ENCODE measurements at regions not wholly inside any gene's neighbourhood (a gene's known extent, or its start where the extent isn't known, plus 50 kb on each side); places are given as distances from the start of the nearest gene placed in this dataset.

DNA sequence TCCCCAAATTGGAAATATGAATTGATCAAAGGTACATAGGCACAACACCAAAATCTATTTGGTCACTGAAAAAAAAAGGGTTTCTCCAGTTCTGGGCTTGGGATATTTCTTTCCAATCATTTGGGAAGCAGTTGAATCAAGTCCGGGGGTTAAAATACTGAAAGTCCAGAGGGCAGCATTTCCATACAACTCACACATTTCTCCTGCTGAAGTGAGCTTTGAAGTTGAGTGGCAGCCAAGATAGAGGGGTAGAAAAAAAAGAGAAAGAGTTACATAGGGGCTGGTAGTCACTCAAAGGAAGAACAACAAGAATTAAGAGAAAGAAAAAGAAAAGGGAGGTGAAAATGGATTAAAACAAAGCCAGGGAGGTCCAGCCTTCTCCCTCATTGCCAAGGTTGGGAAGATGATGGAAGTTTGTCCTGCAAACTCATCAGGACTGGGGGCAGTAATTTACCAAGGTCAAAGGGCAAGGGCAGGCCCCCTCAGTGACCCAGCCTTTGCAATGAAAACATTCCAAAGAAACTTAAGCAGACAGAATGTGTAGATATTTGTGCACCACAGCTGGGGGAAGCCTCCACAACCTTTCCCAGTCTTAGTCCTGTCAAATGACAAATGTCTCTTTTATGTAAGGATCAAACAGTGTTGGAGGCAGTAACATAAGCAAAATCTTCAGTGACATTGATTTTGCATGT is 525.3 kb upstream of the JARID2 start:
- Mint-ChIP-seq H3K27ac (ENCODE audit: unreplicated experiment) (no peak overlapping the region), H3K36me3 (ENCODE audit: unreplicated experiment) (no peaks in the 10 kb centered on the region), H3K4me3 (ENCODE audit: unreplicated experiment) (no peak overlapping the region)

DNA sequence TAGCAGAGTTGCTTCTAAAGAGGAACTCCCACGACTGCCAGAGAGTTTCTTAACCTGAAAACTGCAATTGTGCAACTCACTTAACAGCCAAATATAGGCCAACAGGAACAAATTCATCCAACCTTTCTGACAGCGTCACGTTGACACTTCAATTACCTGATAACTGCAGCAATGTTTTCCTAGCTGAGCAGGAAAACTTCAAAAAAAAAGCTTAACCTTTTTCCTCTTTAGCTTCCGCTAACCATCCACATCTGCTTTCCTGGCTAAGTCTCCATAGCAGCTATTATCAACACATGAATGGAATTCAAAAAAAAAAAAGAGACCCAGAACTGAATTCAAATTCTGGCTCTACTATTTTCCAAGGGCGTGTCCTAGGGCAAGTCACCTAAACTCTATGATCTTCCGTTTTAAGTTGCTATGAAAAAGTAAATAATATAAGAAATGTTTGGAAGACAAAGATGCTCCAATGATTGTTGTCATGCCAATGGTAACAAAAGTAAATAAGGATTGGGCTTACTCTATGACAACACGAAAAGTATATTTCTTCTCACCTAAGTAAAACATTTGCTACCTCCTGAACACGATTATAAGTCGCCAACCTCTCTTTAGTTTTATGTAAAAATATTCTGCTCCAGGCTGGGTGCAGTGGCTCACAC is 524.6 kb upstream of the JARID2 start:
- no peaks in the 10 kb centered on the region for H3K27me3 Mint-ChIP-seq (ENCODE audit: unreplicated experiment)
- no peaks in the 10 kb centered on the region for H3K36me3 Mint-ChIP-seq (ENCODE audit: unreplicated experiment)
- no peak overlapping the region for H3K4me3 Mint-ChIP-seq (ENCODE audit: unreplicated experiment)
- H3K4me1 Mint-ChIP-seq (ENCODE audit: unreplicated experiment): peaks cover 21% of the 10 kb centered on the region
- no peak for DNase-seq (ENCODE audit: extremely low spot score, unreplicated experiment)
- no peaks in the 10 kb centered on the region for H3K9me3 Mint-ChIP-seq (ENCODE audit: unreplicated experiment)
- H3K27ac Mint-ChIP-seq (ENCODE audit: unreplicated experiment): no peak overlapping the region
- TF ChIP-seq, protein P1, sequence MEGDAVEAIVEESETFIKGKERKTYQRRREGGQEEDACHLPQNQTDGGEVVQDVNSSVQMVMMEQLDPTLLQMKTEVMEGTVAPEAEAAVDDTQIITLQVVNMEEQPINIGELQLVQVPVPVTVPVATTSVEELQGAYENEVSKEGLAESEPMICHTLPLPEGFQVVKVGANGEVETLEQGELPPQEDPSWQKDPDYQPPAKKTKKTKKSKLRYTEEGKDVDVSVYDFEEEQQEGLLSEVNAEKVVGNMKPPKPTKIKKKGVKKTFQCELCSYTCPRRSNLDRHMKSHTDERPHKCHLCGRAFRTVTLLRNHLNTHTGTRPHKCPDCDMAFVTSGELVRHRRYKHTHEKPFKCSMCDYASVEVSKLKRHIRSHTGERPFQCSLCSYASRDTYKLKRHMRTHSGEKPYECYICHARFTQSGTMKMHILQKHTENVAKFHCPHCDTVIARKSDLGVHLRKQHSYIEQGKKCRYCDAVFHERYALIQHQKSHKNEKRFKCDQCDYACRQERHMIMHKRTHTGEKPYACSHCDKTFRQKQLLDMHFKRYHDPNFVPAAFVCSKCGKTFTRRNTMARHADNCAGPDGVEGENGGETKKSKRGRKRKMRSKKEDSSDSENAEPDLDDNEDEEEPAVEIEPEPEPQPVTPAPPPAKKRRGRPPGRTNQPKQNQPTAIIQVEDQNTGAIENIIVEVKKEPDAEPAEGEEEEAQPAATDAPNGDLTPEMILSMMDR (IDR thresholded peaks at IDR 0.05): no peak

More for the DNA sequence above, 525.3 kb upstream of the JARID2 start:
- H3K9me3 Mint-ChIP-seq (ENCODE audit: unreplicated experiment): no peaks in the 10 kb centered on the region
- TF ChIP-seq, protein P1 (IDR thresholded peaks at IDR 0.05): peak; percentile 11
- H3K27me3 Mint-ChIP-seq (ENCODE audit: unreplicated experiment): no peaks in the 10 kb centered on the region
- H3K4me1 Mint-ChIP-seq (ENCODE audit: unreplicated experiment): peaks cover 21% of the 10 kb centered on the region
- DNase-seq (ENCODE audit: extremely low spot score, unreplicated experiment): no peak

DNA sequence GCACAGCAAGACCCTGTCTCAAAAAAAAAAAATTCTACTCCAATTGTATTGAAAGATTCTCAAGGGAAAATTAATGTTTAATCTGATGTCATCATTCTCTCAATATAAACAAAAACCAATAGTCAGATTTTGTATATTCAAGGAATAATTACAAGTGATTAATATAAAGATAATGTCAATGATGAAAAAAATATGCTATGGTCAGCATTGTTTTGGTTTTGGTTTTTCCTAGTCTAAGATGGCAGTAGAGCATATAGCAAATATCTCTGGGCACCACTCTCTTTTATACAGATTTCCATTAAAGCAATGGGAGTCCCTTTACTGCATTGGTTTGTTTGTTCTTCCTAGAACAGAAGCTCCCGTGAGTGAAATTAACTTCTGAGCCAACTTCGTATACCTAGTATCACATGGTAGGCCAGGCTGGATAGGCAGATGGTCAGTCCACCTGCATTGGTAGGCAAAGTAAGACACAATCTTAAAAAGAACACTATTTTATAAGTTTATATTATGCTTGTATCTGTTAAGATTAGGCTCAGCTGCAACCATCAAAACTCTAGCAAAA is 523.8 kb upstream of the JARID2 start:
- no peaks in the 10 kb centered on the region for H3K27me3 Mint-ChIP-seq (ENCODE audit: unreplicated experiment)
- H3K36me3 Mint-ChIP-seq (ENCODE audit: unreplicated experiment): no peaks in the 10 kb centered on the region
- no peaks in the 10 kb centered on the region for H3K9me3 Mint-ChIP-seq (ENCODE audit: unreplicated experiment)
- H3K27ac Mint-ChIP-seq (ENCODE audit: unreplicated experiment): no peak overlapping the region
- DNase-seq (ENCODE audit: extremely low spot score, unreplicated experiment): no peak
- TF ChIP-seq, protein P1 (IDR thresholded peaks at IDR 0.05): no peak
- peaks cover 21% of the 10 kb centered on the region for H3K4me1 Mint-ChIP-seq (ENCODE audit: unreplicated experiment)
- H3K4me3 Mint-ChIP-seq (ENCODE audit: unreplicated experiment): no peak overlapping the region

DNA sequence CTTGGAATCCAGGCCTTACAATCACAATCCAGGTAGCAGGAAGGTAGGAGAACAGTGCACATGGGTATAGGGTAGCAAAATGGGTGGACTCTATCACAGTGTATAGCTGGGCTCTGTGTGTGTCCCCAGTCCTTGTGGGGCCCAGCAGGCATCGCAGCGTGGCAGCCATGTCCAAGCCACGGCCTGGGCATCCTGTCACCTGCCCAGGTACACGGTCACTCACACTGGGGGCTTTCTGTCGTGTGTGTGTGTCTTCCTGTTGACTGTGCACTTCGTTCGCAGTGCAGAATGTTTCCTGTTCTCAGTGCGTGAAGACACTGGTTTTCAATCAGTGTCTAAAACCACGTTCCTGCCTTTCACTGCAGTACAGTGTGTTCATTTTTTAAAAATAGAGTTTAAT is 523.2 kb upstream of the JARID2 start:
- TF ChIP-seq, protein P1 (IDR thresholded peaks at IDR 0.05): no peak
- H3K36me3 Mint-ChIP-seq (ENCODE audit: unreplicated experiment): no peaks in the 10 kb centered on the region
- DNase-seq (ENCODE audit: extremely low spot score, unreplicated experiment): no peak

DNA sequence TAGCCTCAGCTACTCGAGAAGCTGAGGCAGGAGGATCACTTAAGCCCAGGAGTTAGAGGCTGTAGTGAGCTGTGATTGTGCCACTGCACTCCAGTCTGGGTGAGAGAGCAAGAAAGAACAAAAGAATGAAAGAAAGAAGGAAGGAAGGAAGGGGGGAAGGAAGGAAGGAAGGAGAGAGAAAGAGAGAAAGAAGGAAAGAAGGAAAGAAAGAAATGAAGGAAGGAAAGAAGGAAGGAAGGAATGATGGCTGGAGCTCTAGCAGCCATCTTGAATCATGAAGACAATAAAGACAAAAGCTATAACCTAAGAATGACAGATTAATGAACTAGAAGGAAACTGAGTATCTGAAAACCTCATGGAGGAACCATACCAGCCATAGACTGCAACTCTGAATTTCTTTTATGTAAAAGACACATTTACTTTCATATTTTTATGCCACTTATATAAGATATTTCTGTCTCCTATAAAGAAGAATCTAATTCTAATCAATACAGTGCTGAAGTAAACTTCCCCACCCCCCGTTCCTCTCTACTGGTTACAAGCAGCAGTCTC is 522.3 kb upstream of the JARID2 start:
- DNase-seq (ENCODE audit: extremely low spot score, unreplicated experiment): no peak
- Mint-ChIP-seq H3K9me3 (ENCODE audit: unreplicated experiment) (no peaks in the 10 kb centered on the region), H3K27me3 (ENCODE audit: unreplicated experiment) (no peaks in the 10 kb centered on the region), H3K4me1 (ENCODE audit: unreplicated experiment) (peaks cover 18% of the 10 kb centered on the region), H3K4me3 (ENCODE audit: unreplicated experiment) (no peak overlapping the region), H3K27ac (ENCODE audit: unreplicated experiment) (no peak overlapping the region), H3K36me3 (ENCODE audit: unreplicated experiment) (no peaks in the 10 kb centered on the region)
- TF ChIP-seq, protein P1 (IDR thresholded peaks at IDR 0.05): no peak

More for the DNA sequence above, 523.2 kb upstream of the JARID2 start:
- Mint-ChIP-seq H3K27ac (ENCODE audit: unreplicated experiment) (no peak overlapping the region), H3K27me3 (ENCODE audit: unreplicated experiment) (no peaks in the 10 kb centered on the region), H3K4me1 (ENCODE audit: unreplicated experiment) (peaks cover 18% of the 10 kb centered on the region), H3K9me3 (ENCODE audit: unreplicated experiment) (no peaks in the 10 kb centered on the region), H3K4me3 (ENCODE audit: unreplicated experiment) (no peak overlapping the region)

Measured in osteocyte (in vitro differentiated cells).